NOMO-1 treated with DMSO at 0.1 percent for 48 hours (cell line): ENCODE measurements at regions not wholly inside any gene's neighbourhood (a gene's known extent, or its start where the extent isn't known, plus 50 kb on each side); places are given as distances from the start of the nearest gene placed in this dataset.

Experiments
- DNase-seq: peaks from one replicate; lab custom pipeline; 2025; ENCODE audit not compliant: unreplicated experiment; lab: John Stamatoyannopoulos, UW

GRCh38 chr9:106403081-106403480 lies 459.9 kb upstream of the ZNF462 start:
- no peak for DNase-seq

GRCh38 chr9:106404137-106404536 lies 458.8 kb upstream of the ZNF462 start:
- no peak for DNase-seq

GRCh38 chr9:106405871-106406435 lies 457.0 kb upstream of the ZNF462 start:
- DNase-seq, result no peak

- DNase-seq, result no peak
These were observed 448.9 kb upstream of the ZNF462 start for GRCh38 chr9:106414042-106414441.

- no peak for DNase-seq
These were observed 445.3 kb upstream of the ZNF462 start for GRCh38 chr9:106417685-106418084.

- DNase-seq, result no peak
These were observed 443.1 kb upstream of the ZNF462 start for GRCh38 chr9:106419829-106420228.

- DNase-seq, result no peak
These were observed 442.4 kb upstream of the ZNF462 start for GRCh38 chr9:106420511-106420944.

- DNase-seq, result no peak
These were observed 441.2 kb upstream of the ZNF462 start for GRCh38 chr9:106421772-106422171.

- no peak for DNase-seq
These were observed 439.4 kb upstream of the ZNF462 start for GRCh38 chr9:106423575-106423974.

GRCh38 chr9:106432631-106433030 lies 430.3 kb upstream of the ZNF462 start:
- DNase-seq, result no peak

- no peak for DNase-seq
These were observed 424.0 kb upstream of the ZNF462 start for GRCh38 chr9:106438928-106439327.

GRCh38 chr9:106441283-106441682 lies 421.7 kb upstream of the ZNF462 start:
- no peak for DNase-seq

- no peak for DNase-seq
These were observed 419.4 kb upstream of the ZNF462 start for GRCh38 chr9:106443520-106443919.

GRCh38 chr9:106445107-106445506 lies 417.9 kb upstream of the ZNF462 start:
- no peak for DNase-seq

GRCh38 chr9:106449336-106449927 lies 413.5 kb upstream of the ZNF462 start:
- no peak for DNase-seq

- no peak for DNase-seq
These were observed 412.4 kb upstream of the ZNF462 start for GRCh38 chr9:106450549-106450948.

- no peak for DNase-seq
These were observed 411.7 kb upstream of the ZNF462 start for GRCh38 chr9:106451223-106451622.

GRCh38 chr9:106456581-106456980 lies 406.4 kb upstream of the ZNF462 start:
- no peak for DNase-seq

GRCh38 chr9:106467113-106467864 lies 395.7 kb upstream of the ZNF462 start:
- no peak for DNase-seq

GRCh38 chr9:106467865-106468164 lies 395.2 kb upstream of the ZNF462 start:
- no peak for DNase-seq

GRCh38 chr9:106468431-106468830 lies 394.5 kb upstream of the ZNF462 start:
- DNase-seq, result no peak

GRCh38 chr9:106478312-106478711 lies 384.7 kb upstream of the ZNF462 start:
- no peak for DNase-seq

- DNase-seq, result no peak
These were observed 384.2 kb upstream of the ZNF462 start for GRCh38 chr9:106478727-106479126.
